ENCODE measurements at regions not wholly inside any gene's neighbourhood (a gene's known extent, or its start where the extent isn't known, plus 50 kb on each side); places are given as distances from the start of the nearest gene placed in this dataset.

DNA sequence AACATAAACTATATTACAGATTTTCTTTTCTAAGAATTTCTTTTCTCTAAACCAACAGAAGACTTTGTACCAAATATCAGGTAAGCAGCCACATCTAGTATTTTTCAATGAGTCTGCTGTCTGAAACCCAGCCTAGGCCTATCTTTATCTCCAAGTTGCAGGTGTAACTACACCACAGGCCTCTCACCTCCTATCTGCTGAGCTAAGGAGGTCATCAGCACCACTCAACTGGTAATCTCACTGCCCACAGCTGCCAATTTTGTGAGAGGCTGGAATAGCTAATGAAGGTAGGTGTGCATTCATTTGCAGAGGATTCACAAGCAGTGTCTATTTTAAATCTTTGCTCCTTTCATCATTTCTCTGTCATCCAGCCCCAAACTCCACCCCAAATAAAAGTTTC is 584.8 kb downstream of the HDGFL1 start:
- H3K9me3 ChIP-seq (ENCODE audit: control insufficient read depth in 3 of 3, low read length in 3 of 3): no peaks in the 10 kb centered on the region

GRCh38 chr6:23170049-23170448 is 600.7 kb downstream of the HDGFL1 start:
- H3K27ac ChIP-seq (ENCODE audit: low read depth, low read length): no peak overlapping the region
- H3K4me1 ChIP-seq (ENCODE audit: control insufficient read depth in 3 of 3, insufficient read depth in 3 of 3, low read length in 3 of 3): no peaks in the 10 kb centered on the region
- no peak overlapping the region for H3K9ac ChIP-seq (ENCODE audit: low read depth in 1 of 3, low read length in 3 of 3)
- H3K27me3 ChIP-seq (ENCODE audit: control insufficient read depth in 3 of 3, insufficient read depth in 3 of 3, low read length in 3 of 3): no peaks in the 10 kb centered on the region
- H3K9me3 ChIP-seq (ENCODE audit: control insufficient read depth in 3 of 3, low read length in 3 of 3): no peaks in the 10 kb centered on the region
- no peak overlapping the region for H3K4me3 ChIP-seq (ENCODE audit: low read length in 3 of 3)
- no peaks in the 10 kb centered on the region for H3K36me3 ChIP-seq (ENCODE audit: control insufficient read depth in 3 of 3, insufficient read depth in 3 of 3, low read length in 3 of 3)

More for the DNA sequence above, 584.8 kb downstream of the HDGFL1 start:
- no peaks in the 10 kb centered on the region for H3K36me3 ChIP-seq (ENCODE audit: control insufficient read depth in 3 of 3, insufficient read depth in 3 of 3, low read length in 3 of 3)
- no peaks in the 10 kb centered on the region for H3K27me3 ChIP-seq (ENCODE audit: control insufficient read depth in 3 of 3, insufficient read depth in 3 of 3, low read length in 3 of 3)
- H3K9ac ChIP-seq (ENCODE audit: low read depth in 1 of 3, low read length in 3 of 3): no peak overlapping the region
- H3K4me3 ChIP-seq (ENCODE audit: low read length in 3 of 3): no peak overlapping the region
- no peaks in the 10 kb centered on the region for H3K4me1 ChIP-seq (ENCODE audit: control insufficient read depth in 3 of 3, insufficient read depth in 3 of 3, low read length in 3 of 3)
- no peak overlapping the region for H3K27ac ChIP-seq (ENCODE audit: low read depth, low read length)

- Histone ChIP-seq H3K27ac (ENCODE audit: low read depth, low read length) (no peak overlapping the region), H3K27me3 (ENCODE audit: control insufficient read depth in 3 of 3, insufficient read depth in 3 of 3, low read length in 3 of 3) (no peaks in the 10 kb centered on the region)
Observed at GRCh38 chr6:23173234-23173633, 603.9 kb downstream of the HDGFL1 start.

GRCh38 chr6:23174781-23175361 is 605.5 kb downstream of the HDGFL1 start:
- H3K27ac ChIP-seq (ENCODE audit: low read depth, low read length): no peak overlapping the region
- no peaks in the 10 kb centered on the region for H3K27me3 ChIP-seq (ENCODE audit: control insufficient read depth in 3 of 3, insufficient read depth in 3 of 3, low read length in 3 of 3)
- H3K9ac ChIP-seq (ENCODE audit: low read depth in 1 of 3, low read length in 3 of 3): no peak overlapping the region
- no peaks in the 10 kb centered on the region for H3K9me3 ChIP-seq (ENCODE audit: control insufficient read depth in 3 of 3, low read length in 3 of 3)
- no peaks in the 10 kb centered on the region for H3K4me1 ChIP-seq (ENCODE audit: control insufficient read depth in 3 of 3, insufficient read depth in 3 of 3, low read length in 3 of 3)
- H3K4me3 ChIP-seq (ENCODE audit: low read length in 3 of 3): no peak overlapping the region
- H3K36me3 ChIP-seq (ENCODE audit: control insufficient read depth in 3 of 3, insufficient read depth in 3 of 3, low read length in 3 of 3): no peaks in the 10 kb centered on the region

More at GRCh38 chr6:23173234-23173633, 603.9 kb downstream of the HDGFL1 start:
- Histone ChIP-seq H3K4me1 (ENCODE audit: control insufficient read depth in 3 of 3, insufficient read depth in 3 of 3, low read length in 3 of 3) (no peaks in the 10 kb centered on the region), H3K9me3 (ENCODE audit: control insufficient read depth in 3 of 3, low read length in 3 of 3) (no peaks in the 10 kb centered on the region), H3K9ac (ENCODE audit: low read depth in 1 of 3, low read length in 3 of 3) (no peak overlapping the region), H3K4me3 (ENCODE audit: low read length in 3 of 3) (no peak overlapping the region), H3K36me3 (ENCODE audit: control insufficient read depth in 3 of 3, insufficient read depth in 3 of 3, low read length in 3 of 3) (no peaks in the 10 kb centered on the region)

GRCh38 chr6:23175391-23175790 is 606.0 kb downstream of the HDGFL1 start:
- Histone ChIP-seq H3K9me3 (ENCODE audit: control insufficient read depth in 3 of 3, low read length in 3 of 3) (no peaks in the 10 kb centered on the region), H3K36me3 (ENCODE audit: control insufficient read depth in 3 of 3, insufficient read depth in 3 of 3, low read length in 3 of 3) (no peaks in the 10 kb centered on the region), H3K9ac (ENCODE audit: low read depth in 1 of 3, low read length in 3 of 3) (no peak overlapping the region), H3K4me1 (ENCODE audit: control insufficient read depth in 3 of 3, insufficient read depth in 3 of 3, low read length in 3 of 3) (no peaks in the 10 kb centered on the region), H3K27ac (ENCODE audit: low read depth, low read length) (no peak overlapping the region), H3K27me3 (ENCODE audit: control insufficient read depth in 3 of 3, insufficient read depth in 3 of 3, low read length in 3 of 3) (no peaks in the 10 kb centered on the region), H3K4me3 (ENCODE audit: low read length in 3 of 3) (no peak overlapping the region)

DNA sequence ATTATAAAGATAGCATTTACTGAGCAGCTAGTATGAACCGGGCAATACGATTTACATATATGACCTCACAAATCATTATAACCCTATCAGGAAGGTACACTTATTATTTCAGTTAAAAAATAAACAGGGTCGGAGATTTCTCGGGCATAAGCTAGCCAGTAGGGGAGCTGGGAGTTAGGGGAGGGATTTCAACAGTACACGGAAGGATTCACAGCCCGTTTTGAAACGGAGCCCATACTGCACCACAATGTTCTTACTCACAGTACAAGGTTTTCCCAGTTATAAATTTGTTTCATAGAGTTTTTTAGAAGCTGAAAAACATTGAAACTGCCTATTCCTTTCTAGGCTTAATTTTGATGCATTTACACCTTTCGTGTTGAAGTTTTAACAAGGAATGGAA is 607.1 kb downstream of the HDGFL1 start:
- Histone ChIP-seq H3K36me3 (ENCODE audit: control insufficient read depth in 3 of 3, insufficient read depth in 3 of 3, low read length in 3 of 3) (no peaks in the 10 kb centered on the region), H3K27ac (ENCODE audit: low read depth, low read length) (no peak overlapping the region), H3K4me1 (ENCODE audit: control insufficient read depth in 3 of 3, insufficient read depth in 3 of 3, low read length in 3 of 3) (no peaks in the 10 kb centered on the region), H3K9me3 (ENCODE audit: control insufficient read depth in 3 of 3, low read length in 3 of 3) (no peaks in the 10 kb centered on the region), H3K27me3 (ENCODE audit: control insufficient read depth in 3 of 3, insufficient read depth in 3 of 3, low read length in 3 of 3) (no peaks in the 10 kb centered on the region), H3K4me3 (ENCODE audit: low read length in 3 of 3) (no peak overlapping the region), H3K9ac (ENCODE audit: low read depth in 1 of 3, low read length in 3 of 3) (no peak overlapping the region)

DNA sequence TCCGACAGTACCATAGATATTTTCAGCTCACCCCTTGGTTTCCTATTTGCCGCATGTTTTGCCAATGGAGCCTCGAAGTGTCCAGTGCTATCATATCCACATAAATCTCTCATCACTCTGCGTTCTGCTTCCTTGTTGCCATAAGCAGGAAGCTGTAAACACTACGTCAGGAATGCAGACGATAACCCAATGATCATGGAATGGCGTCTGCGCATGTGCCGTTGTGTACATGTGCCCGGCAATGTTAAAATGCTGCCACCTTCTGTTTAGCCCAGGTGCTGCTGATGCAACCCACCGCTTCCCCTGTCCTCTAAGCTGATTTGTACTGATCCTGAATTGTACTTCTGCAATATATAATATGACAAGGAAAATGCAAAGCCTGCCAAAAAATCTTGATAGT is 607.5 kb downstream of the HDGFL1 start:
- Histone ChIP-seq H3K4me1 (ENCODE audit: control insufficient read depth in 3 of 3, insufficient read depth in 3 of 3, low read length in 3 of 3) (no peaks in the 10 kb centered on the region), H3K9me3 (ENCODE audit: control insufficient read depth in 3 of 3, low read length in 3 of 3) (no peaks in the 10 kb centered on the region), H3K4me3 (ENCODE audit: low read length in 3 of 3) (no peak overlapping the region), H3K27ac (ENCODE audit: low read depth, low read length) (no peak overlapping the region), H3K9ac (ENCODE audit: low read depth in 1 of 3, low read length in 3 of 3) (no peak overlapping the region), H3K36me3 (ENCODE audit: control insufficient read depth in 3 of 3, insufficient read depth in 3 of 3, low read length in 3 of 3) (no peaks in the 10 kb centered on the region), H3K27me3 (ENCODE audit: control insufficient read depth in 3 of 3, insufficient read depth in 3 of 3, low read length in 3 of 3) (no peaks in the 10 kb centered on the region)

- H3K9ac ChIP-seq (ENCODE audit: low read depth in 1 of 3, low read length in 3 of 3): no peak overlapping the region
- H3K27ac ChIP-seq (ENCODE audit: low read depth, low read length): no peak overlapping the region
- H3K9me3 ChIP-seq (ENCODE audit: control insufficient read depth in 3 of 3, low read length in 3 of 3): no peaks in the 10 kb centered on the region
- H3K4me3 ChIP-seq (ENCODE audit: low read length in 3 of 3): no peak overlapping the region
- no peaks in the 10 kb centered on the region for H3K4me1 ChIP-seq (ENCODE audit: control insufficient read depth in 3 of 3, insufficient read depth in 3 of 3, low read length in 3 of 3)
- no peaks in the 10 kb centered on the region for H3K36me3 ChIP-seq (ENCODE audit: control insufficient read depth in 3 of 3, insufficient read depth in 3 of 3, low read length in 3 of 3)
- no peaks in the 10 kb centered on the region for H3K27me3 ChIP-seq (ENCODE audit: control insufficient read depth in 3 of 3, insufficient read depth in 3 of 3, low read length in 3 of 3)
Observed at GRCh38 chr6:23177806-23178205, 608.4 kb downstream of the HDGFL1 start.

- H3K9ac ChIP-seq (ENCODE audit: low read depth in 1 of 3, low read length in 3 of 3): no peak overlapping the region
- no peak overlapping the region for H3K27ac ChIP-seq (ENCODE audit: low read depth, low read length)
- H3K36me3 ChIP-seq (ENCODE audit: control insufficient read depth in 3 of 3, insufficient read depth in 3 of 3, low read length in 3 of 3): no peaks in the 10 kb centered on the region
- H3K9me3 ChIP-seq (ENCODE audit: control insufficient read depth in 3 of 3, low read length in 3 of 3): no peaks in the 10 kb centered on the region
- H3K4me1 ChIP-seq (ENCODE audit: control insufficient read depth in 3 of 3, insufficient read depth in 3 of 3, low read length in 3 of 3): no peaks in the 10 kb centered on the region
- H3K4me3 ChIP-seq (ENCODE audit: low read length in 3 of 3): no peak overlapping the region
- no peaks in the 10 kb centered on the region for H3K27me3 ChIP-seq (ENCODE audit: control insufficient read depth in 3 of 3, insufficient read depth in 3 of 3, low read length in 3 of 3)
Observed at GRCh38 chr6:23179994-23180393, 610.6 kb downstream of the HDGFL1 start.

- H3K36me3 ChIP-seq (ENCODE audit: control insufficient read depth in 3 of 3, insufficient read depth in 3 of 3, low read length in 3 of 3): no peaks in the 10 kb centered on the region
- H3K9ac ChIP-seq (ENCODE audit: low read depth in 1 of 3, low read length in 3 of 3): no peak overlapping the region
- no peak overlapping the region for H3K27ac ChIP-seq (ENCODE audit: low read depth, low read length)
- no peak overlapping the region for H3K4me3 ChIP-seq (ENCODE audit: low read length in 3 of 3)
- H3K27me3 ChIP-seq (ENCODE audit: control insufficient read depth in 3 of 3, insufficient read depth in 3 of 3, low read length in 3 of 3): no peaks in the 10 kb centered on the region
- H3K9me3 ChIP-seq (ENCODE audit: control insufficient read depth in 3 of 3, low read length in 3 of 3): no peaks in the 10 kb centered on the region
- H3K4me1 ChIP-seq (ENCODE audit: control insufficient read depth in 3 of 3, insufficient read depth in 3 of 3, low read length in 3 of 3): no peaks in the 10 kb centered on the region
Observed at GRCh38 chr6:23180504-23181293, 611.3 kb downstream of the HDGFL1 start.
